Ecto neural progenitor cell (in vitro differentiated cells): ENCODE measurements at regions not wholly inside any gene's neighbourhood (a gene's known extent, or its start where the extent isn't known, plus 50 kb on each side); places are given as distances from the start of the nearest gene placed in this dataset.
"Not testable (repeated sequence)": the region's sequence is repeated elsewhere in the genome, so short reads cannot be mapped to it uniquely, and the experiment has no call there.

ENCODE experiments used
- DNase-seq: peaks from one replicate; pipeline ENCODE4 v3.0.0-alpha.2; 2018; ENCODE audit warnings: low spot score

DNA sequence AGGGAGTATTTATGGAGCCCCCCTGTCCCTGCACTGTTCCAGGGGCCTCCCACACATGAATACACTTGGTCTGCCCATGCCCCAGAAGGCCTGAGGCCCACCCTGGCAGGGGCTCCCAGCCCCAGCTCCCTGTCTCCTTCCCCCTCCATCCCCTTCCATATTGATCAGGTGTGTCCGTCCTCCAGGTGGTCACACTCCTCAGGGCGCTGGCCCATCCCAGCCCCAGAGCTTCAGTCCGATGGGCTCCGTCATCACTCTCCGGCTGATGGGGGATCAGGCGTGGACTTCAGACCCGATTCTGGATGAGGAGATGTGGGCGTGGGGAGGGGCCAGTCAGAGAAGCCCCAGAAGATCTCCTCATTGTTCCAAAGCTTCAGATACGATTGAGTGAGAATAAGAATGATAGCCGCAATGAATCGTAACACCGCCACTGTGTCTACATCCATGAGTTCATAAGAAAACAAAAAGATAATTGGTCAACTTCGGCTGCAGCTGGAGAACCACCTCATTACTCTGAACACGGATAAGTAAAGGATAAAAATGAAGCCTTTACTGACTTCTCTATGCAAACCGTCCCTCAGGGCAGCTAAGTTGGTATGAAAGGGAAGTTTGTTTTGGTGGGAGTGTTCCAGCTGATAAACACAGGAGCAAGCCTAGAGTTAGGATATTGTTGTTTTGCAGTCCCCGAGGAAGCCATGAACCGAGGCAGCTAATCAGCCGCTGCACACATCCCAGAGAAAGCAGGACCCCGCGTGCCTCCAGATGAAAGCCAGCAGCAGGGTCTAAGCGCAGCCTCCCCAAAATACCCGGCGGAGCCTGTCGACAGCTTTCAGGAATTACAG, 279.5 kb downstream of the NDUFA10 start:
- no peak for DNase-seq

GRCh38 chr2:239744706-239745340, 280.3 kb downstream of the NDUFA10 start:
- DNase-seq: no peak

GRCh38 chr2:239743206-239743605, 281.9 kb downstream of the NDUFA10 start:
- DNase-seq: no peak

DNA sequence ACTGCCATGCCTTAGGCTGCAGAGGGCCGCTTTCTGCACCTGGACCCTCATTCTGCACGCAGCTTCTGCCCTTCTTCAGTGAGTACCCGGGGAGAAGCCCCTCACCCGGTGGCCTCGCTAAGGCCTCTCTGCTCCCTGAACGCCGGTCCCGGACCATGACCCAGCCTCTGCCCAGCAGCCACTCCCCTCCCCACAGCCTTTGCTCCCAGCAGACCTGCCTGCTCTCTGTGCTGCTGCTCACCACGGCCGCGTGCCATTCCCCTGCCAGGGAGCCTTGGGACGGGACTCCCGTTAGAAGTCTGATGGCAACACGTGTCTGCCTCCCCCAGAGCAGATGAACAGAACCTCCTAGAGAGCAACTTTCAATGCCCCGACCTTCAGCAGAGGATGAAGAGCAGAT, 282.8 kb downstream of the NDUFA10 start:
- DNase-seq: no peak

GRCh38 chr2:239739206-239739605, 285.9 kb downstream of the NDUFA10 start:
- no peak for DNase-seq

GRCh38 chr2:239738159-239738558, 287.0 kb downstream of the NDUFA10 start:
- no peak for DNase-seq

GRCh38 chr2:239737144-239737463, 288.0 kb downstream of the NDUFA10 start:
- DNase-seq: no peak

- DNase-seq: no peak
Observed at GRCh38 chr2:239736358-239737143, 288.6 kb downstream of the NDUFA10 start.

DNA sequence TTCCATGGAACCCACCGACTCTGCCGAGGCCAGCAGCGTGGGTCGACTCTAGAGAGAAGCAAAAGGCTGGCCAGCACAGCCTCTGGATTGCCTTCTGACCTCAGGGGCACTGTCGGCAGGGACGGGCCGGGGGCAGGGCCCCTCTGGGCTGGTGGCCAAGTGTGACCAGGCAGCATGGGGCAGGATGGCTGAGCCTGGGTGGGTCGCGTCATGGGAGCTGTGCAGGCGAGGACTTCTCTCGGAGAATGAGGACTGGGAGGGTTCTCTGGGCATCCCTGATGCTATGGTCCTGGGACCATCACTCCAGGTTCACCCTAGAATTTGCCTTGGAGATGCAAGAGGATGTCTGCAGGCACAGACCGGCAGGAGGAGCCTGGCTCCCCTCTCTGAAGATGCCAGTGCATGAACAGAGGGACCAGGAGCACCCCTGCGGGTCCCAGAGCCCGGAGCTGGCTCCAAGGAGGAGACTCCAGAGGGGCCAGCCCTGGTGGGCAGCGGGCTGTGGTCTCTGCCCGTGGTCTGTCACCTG, 289.2 kb downstream of the NDUFA10 start:
- DNase-seq: no peak

- DNase-seq: peak; percentile 68
Observed at GRCh38 chr2:239735131-239735828, 289.9 kb downstream of the NDUFA10 start.

- no peak for DNase-seq
Observed at GRCh38 chr2:239734436-239735005, 290.6 kb downstream of the NDUFA10 start.

- DNase-seq: no peak
Observed at GRCh38 chr2:239732666-239733010, 292.5 kb downstream of the NDUFA10 start.

- no peak for DNase-seq
Observed at GRCh38 chr2:239731998-239732665, 293.0 kb downstream of the NDUFA10 start.

DNA sequence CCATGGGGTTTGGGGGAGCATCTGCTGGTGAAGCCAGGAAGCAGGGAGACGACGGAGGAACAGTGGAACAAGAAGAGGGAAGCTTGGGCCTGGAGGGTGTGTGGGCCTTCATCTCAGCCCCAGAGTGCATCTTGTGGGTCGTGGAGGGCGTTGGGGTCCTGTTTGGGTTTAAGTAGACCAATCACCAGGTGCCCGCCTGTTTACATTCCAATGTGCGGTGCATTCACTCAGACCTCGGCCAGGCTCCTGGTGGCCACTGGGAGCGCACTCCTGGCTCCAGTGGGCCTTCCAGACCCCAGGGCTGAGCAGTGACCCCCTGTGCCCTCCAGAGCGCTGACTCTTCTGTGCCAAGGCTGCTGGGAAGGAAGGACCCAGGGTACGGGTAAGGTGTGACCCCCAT, 293.7 kb downstream of the NDUFA10 start:
- DNase-seq: no peak

GRCh38 chr2:239730897-239731296, 294.2 kb downstream of the NDUFA10 start:
- DNase-seq: no peak

DNA sequence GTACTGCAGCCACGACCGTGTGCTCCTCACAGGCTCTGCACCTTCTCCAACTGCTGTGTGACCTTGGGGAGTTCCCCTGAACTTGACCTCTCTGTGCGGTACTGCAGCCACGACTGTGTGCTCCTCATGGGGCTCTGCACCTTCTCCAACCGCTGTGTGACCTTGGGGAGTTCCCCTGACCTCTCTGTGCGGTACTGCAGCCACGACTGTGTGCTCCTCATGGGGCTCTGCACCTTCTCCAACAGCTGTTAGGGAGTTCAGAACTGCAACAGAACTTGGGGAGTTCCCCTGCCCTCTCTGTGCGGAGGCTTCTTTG, 294.6 kb downstream of the NDUFA10 start:
- not testable (repeated sequence) for DNase-seq

DNA sequence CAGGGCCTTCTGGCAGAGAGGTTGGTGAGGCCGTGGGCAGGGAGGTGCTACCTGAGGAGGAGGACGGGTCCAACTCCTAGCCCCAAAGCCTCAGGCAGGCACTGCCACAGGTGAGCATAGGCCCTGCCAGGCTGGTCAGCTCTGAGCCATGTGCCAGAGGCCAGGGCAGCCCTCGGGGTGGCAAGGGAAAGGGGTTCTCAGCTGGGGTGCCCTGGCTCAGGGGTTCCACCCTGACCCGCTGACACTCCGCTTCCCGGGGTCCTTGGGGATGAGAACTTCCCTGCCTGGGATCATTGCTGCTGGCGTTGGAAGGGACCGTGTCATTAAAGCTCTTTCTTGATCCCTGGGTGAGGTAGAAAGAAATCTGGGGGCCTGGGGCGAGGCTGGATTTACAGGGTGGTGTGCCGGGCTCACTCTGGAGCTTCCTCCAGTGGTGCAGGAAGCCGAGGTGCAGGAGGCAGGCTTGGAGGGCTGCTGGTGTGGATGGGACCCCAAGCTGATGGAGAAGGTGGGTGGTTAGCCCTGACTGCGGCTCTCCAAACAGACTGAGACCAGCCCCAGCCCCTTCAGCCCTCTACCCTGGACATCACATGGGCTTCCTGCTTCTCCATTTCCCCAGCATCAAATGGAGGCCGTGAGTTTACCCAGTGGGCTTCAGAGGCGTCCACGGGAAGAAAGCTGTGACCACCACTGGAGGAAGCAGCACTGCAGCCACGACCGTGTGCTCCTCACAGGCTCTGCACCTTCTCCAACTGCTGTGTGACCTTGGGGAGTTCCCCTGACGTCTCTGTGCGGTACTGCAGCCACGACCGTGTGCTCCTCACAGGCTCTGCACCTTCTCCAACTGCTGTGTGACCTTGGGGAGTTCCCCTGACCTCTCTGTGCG, 295.2 kb downstream of the NDUFA10 start:
- no peak for DNase-seq

GRCh38 chr2:239729151-239729550, 296.0 kb downstream of the NDUFA10 start:
- no peak for DNase-seq

GRCh38 chr2:239728751-239729150, 296.4 kb downstream of the NDUFA10 start:
- DNase-seq: no peak
